ENCODE measurements at regions not wholly inside any gene's neighbourhood (a gene's known extent, or its start where the extent isn't known, plus 50 kb on each side); places are given as distances from the start of the nearest gene placed in this dataset.
"Not testable (repeated sequence)": the region's sequence is repeated elsewhere in the genome, so short reads cannot be mapped to it uniquely, and the experiment has no call there.

GRCh38 chr18:61637319-61637718 is 255.5 kb downstream of the RNF152 start:
- Histone ChIP-seq H3K9me3 (no peaks in the 10 kb centered on the region), H3K27me3 (no peaks in the 10 kb centered on the region), H3K4me1 (peaks cover 0 to 28% (median 2%) of the 10 kb centered on the region in 4 donors), H3K27ac (peak overlapping the region in 3 of 4 donors; percentile 35 to 80 (median 73)), H3K4me3 (no peak overlapping the region), H3K36me3 (no peaks in the 10 kb centered on the region)
- DNase-seq = peak in 2 of 3 donors; percentile 67 to 79
- TF ChIP-seq POLR2A (IDR thresholded peaks at IDR 0.05) = no peak
- TF ChIP-seq CTCF (IDR thresholded peaks at IDR 0.05) = peak in 3 of 6 experiments; percentile 52 to 66 (median 62)

- no peaks in the 10 kb centered on the region for H3K36me3 ChIP-seq
- peak overlapping the region in 3 of 4 donors; percentile 35 to 80 (median 73) for H3K27ac ChIP-seq
- no peak overlapping the region for H3K4me3 ChIP-seq
Measured at GRCh38 chr18:61635901-61636528, 256.8 kb downstream of the RNF152 start.

GRCh38 chr18:61628085-61628484 is 264.7 kb downstream of the RNF152 start:
- Histone ChIP-seq H3K4me3 (no peak overlapping the region), H3K9me3 (no peaks in the 10 kb centered on the region), H3K27me3 (no peaks in the 10 kb centered on the region), H3K36me3 (no peaks in the 10 kb centered on the region), H3K27ac (no peak overlapping the region), H3K4me1 (no peaks in the 10 kb centered on the region)
- TF ChIP-seq POLR2A (IDR thresholded peaks at IDR 0.05) = no peak
- no peak for TF ChIP-seq CTCF (IDR thresholded peaks at IDR 0.05)
- DNase-seq = no peak

More at GRCh38 chr18:61635901-61636528, 256.8 kb downstream of the RNF152 start:
- DNase-seq = peak in 2 of 3 donors; percentile 82 to 87
- Histone ChIP-seq H3K9me3 (no peaks in the 10 kb centered on the region), H3K4me1 (peaks cover 0 to 28% (median 2%) of the 10 kb centered on the region in 4 donors), H3K27me3 (no peaks in the 10 kb centered on the region)
- TF ChIP-seq CTCF (IDR thresholded peaks at IDR 0.05) (peak in 5 of 6 experiments; percentile 9 to 88 (median 84)), POLR2A (IDR thresholded peaks at IDR 0.05) (no peak)

GRCh38 chr18:61624631-61625030 is 268.2 kb downstream of the RNF152 start:
- H3K4me3 ChIP-seq, H3K36me3 ChIP-seq, H3K27ac ChIP-seq, H3K4me1 ChIP-seq, DNase-seq, H3K27me3 ChIP-seq, H3K9me3 ChIP-seq: not testable (repeated sequence)

- H3K4me3 ChIP-seq = no peak overlapping the region
- H3K4me1 ChIP-seq = no peaks in the 10 kb centered on the region
- TF ChIP-seq POLR2A (IDR thresholded peaks at IDR 0.05) = no peak
- TF ChIP-seq CTCF (IDR thresholded peaks at IDR 0.05) = no peak
- no peak overlapping the region for H3K27ac ChIP-seq
- no peaks in the 10 kb centered on the region for H3K36me3 ChIP-seq
- no peak for DNase-seq
- H3K9me3 ChIP-seq = no peaks in the 10 kb centered on the region
- no peaks in the 10 kb centered on the region for H3K27me3 ChIP-seq
Measured at GRCh38 chr18:61619783-61620182, 273.0 kb downstream of the RNF152 start.

GRCh38 chr18:61618816-61619215 is 274.0 kb downstream of the RNF152 start:
- H3K36me3 ChIP-seq = no peaks in the 10 kb centered on the region
- DNase-seq = no peak
- H3K27me3 ChIP-seq = no peaks in the 10 kb centered on the region
- no peak overlapping the region for H3K4me3 ChIP-seq
- H3K4me1 ChIP-seq = no peaks in the 10 kb centered on the region
- H3K9me3 ChIP-seq = no peaks in the 10 kb centered on the region
- TF ChIP-seq CTCF (IDR thresholded peaks at IDR 0.05) (no peak), POLR2A (IDR thresholded peaks at IDR 0.05) (no peak)
- no peak overlapping the region for H3K27ac ChIP-seq
